NB4 (cell line): ENCODE measurements at regions not wholly inside any gene's neighbourhood (a gene's known extent, or its start where the extent isn't known, plus 50 kb on each side); places are given as distances from the start of the nearest gene placed in this dataset.

Source experiments
- DNase-seq: peaks from one replicate; pipeline ENCODE4 v3.0.0; 2010; ENCODE audit warnings: low read depth
- H3K4me3 ChIP-seq: one replicate; pipeline ENCODE4 v1.5.1; 2011; ENCODE audit warnings: mild to moderate bottlenecking, low read depth, low read length, moderate library complexity
- CTCF ChIP-seq: IDR thresholded peaks from one replicate; pipeline ENCODE4 v1.5.1; 2012; ENCODE audit warnings: low read depth, low read length
- MAX ChIP-seq: IDR thresholded peaks from 2 replicates; pipeline ENCODE4 v1.6.1; 2011; ENCODE audit warnings: low read depth, low read length
- MYC ChIP-seq: IDR thresholded peaks from 2 replicates; pipeline ENCODE4 v1.6.1; 2011; ENCODE audit warnings: low read depth, low read length
- POLR2A ChIP-seq: IDR thresholded peaks from 2 replicates; pipeline ENCODE4 v1.6.1; 2011; ENCODE audit warnings: mild to moderate bottlenecking; ENCODE audit not compliant: insufficient read length; ENCODE audit errors: extremely low read depth

- H3K4me3 ChIP-seq = no peak overlapping the region
- no peak for DNase-seq
- no peak for TF ChIP-seq MYC
- TF ChIP-seq MAX = no peak
- no peak for TF ChIP-seq POLR2A
- no peak for TF ChIP-seq CTCF
These were observed 87.2 kb upstream of the PLPP4 start for GRCh38 chr10:120369856-120370276.

GRCh38 chr10:120371856-120372255, 85.2 kb upstream of the PLPP4 start:
- DNase-seq = no peak
- TF ChIP-seq POLR2A = no peak
- TF ChIP-seq CTCF = no peak
- TF ChIP-seq MYC = no peak
- TF ChIP-seq MAX = no peak
- H3K4me3 ChIP-seq = no peak overlapping the region

GRCh38 chr10:120372917-120373316, 84.1 kb upstream of the PLPP4 start:
- DNase-seq = no peak
- H3K4me3 ChIP-seq = no peak overlapping the region
- TF ChIP-seq MYC (no peak), POLR2A (no peak), MAX (no peak), CTCF (no peak)

GRCh38 chr10:120375666-120376065, 81.4 kb upstream of the PLPP4 start:
- H3K4me3 ChIP-seq = no peak overlapping the region
- TF ChIP-seq MYC (no peak), POLR2A (no peak), CTCF (no peak), MAX (no peak)
- no peak for DNase-seq

- H3K4me3 ChIP-seq = no peak overlapping the region
- DNase-seq = no peak
- TF ChIP-seq MAX (no peak), MYC (no peak), CTCF (no peak), POLR2A (no peak)
These were observed 75.1 kb upstream of the PLPP4 start for GRCh38 chr10:120381931-120382330.

GRCh38 chr10:120382360-120382759, 74.7 kb upstream of the PLPP4 start:
- TF ChIP-seq POLR2A = no peak
- no peak for TF ChIP-seq MAX
- TF ChIP-seq CTCF = no peak
- no peak for TF ChIP-seq MYC
- DNase-seq = no peak
- no peak overlapping the region for H3K4me3 ChIP-seq
